ACC112 (cell line): ENCODE measurements at regions not wholly inside any gene's neighbourhood (a gene's known extent, or its start where the extent isn't known, plus 50 kb on each side); places are given as distances from the start of the nearest gene placed in this dataset.

ENCODE experiments used
- H2AFZ ChIP-seq: fragments of 200-600 bp; sonication (generic); one replicate; pipeline ENCODE4 v1.6.0; 2017; ENCODE audit warnings: antibody characterized with exemption, low read length; ENCODE audit not compliant: unreplicated experiment
- H3K27ac ChIP-seq: fragments of 200-600 bp; sonication (generic); 2 replicates; pipeline ENCODE4 v1.5.1; 2014; ENCODE audit warnings: low read depth, mild to moderate bottlenecking, antibody characterized with exemption, low read length, moderate library complexity
- H3K27me3 ChIP-seq: fragments of 200-600 bp; sonication (generic); 2 replicates; pipeline ENCODE4 v1.6.1; 2014; ENCODE audit warnings: mild to moderate bottlenecking, antibody characterized with exemption, low read length, moderate library complexity, mixed read lengths; ENCODE audit not compliant: insufficient read depth
- H3K36me3 ChIP-seq: fragments of 200-600 bp; sonication (generic); 2 replicates; pipeline ENCODE4 v1.6.1; 2016; ENCODE audit warnings: mild to moderate bottlenecking, antibody characterized with exemption, low read length, moderate library complexity, mixed read lengths; ENCODE audit not compliant: insufficient read depth
- H3K4me1 ChIP-seq: fragments of 200-600 bp; sonication (generic); one replicate; pipeline ENCODE4 v1.6.1; 2016; ENCODE audit warnings: low read length, mixed read lengths; ENCODE audit not compliant: insufficient read depth, unreplicated experiment, control insufficient read depth
- H3K4me3 ChIP-seq: fragments of 200-600 bp; sonication (generic); 2 replicates; pipeline ENCODE4 v1.5.1; 2014; ENCODE audit warnings: mild to moderate bottlenecking, low read depth, low read length
- H3K79me2 ChIP-seq: fragments of 200-600 bp; sonication (generic); one replicate; pipeline ENCODE4 v1.6.0; 2016; ENCODE audit warnings: low read length; ENCODE audit not compliant: control insufficient read depth, unreplicated experiment, insufficient read depth

- H3K36me3 ChIP-seq = no peaks in the 10 kb centered on the region
- H3K27ac ChIP-seq = no peak overlapping the region
- H3K4me3 ChIP-seq = no peak overlapping the region
- no peaks in the 10 kb centered on the region for H3K4me1 ChIP-seq
- H2AFZ ChIP-seq = no peak overlapping the region
- H3K79me2 ChIP-seq = no peaks in the 10 kb centered on the region
- peaks cover 6% of the 10 kb centered on the region for H3K27me3 ChIP-seq
Measured at GRCh38 chr7:22008087-22008486, 62.4 kb upstream of the CDCA7L start.

GRCh38 chr7:22005151-22005550 lies 59.5 kb upstream of the CDCA7L start:
- no peaks in the 10 kb centered on the region for H3K36me3 ChIP-seq
- H3K4me3 ChIP-seq = no peak overlapping the region
- H3K27me3 ChIP-seq = 0 out of 2 replicates have a peak, but pooled peaks cover 6% of the 10 kb centered on the region
- no peak overlapping the region for H2AFZ ChIP-seq
- H3K27ac ChIP-seq = no peak overlapping the region
- H3K79me2 ChIP-seq = no peaks in the 10 kb centered on the region
- peaks cover 5% of the 10 kb centered on the region for H3K4me1 ChIP-seq

- Histone ChIP-seq H3K27ac (no peak overlapping the region), H2AFZ (no peak overlapping the region), H3K79me2 (no peaks in the 10 kb centered on the region), H3K4me1 (peaks cover 5% of the 10 kb centered on the region), H3K36me3 (no peaks in the 10 kb centered on the region), H3K4me3 (no peak overlapping the region), H3K27me3 (no peaks in the 10 kb centered on the region)
Measured at GRCh38 chr7:22002726-22003125, 57.0 kb upstream of the CDCA7L start.

DNA sequence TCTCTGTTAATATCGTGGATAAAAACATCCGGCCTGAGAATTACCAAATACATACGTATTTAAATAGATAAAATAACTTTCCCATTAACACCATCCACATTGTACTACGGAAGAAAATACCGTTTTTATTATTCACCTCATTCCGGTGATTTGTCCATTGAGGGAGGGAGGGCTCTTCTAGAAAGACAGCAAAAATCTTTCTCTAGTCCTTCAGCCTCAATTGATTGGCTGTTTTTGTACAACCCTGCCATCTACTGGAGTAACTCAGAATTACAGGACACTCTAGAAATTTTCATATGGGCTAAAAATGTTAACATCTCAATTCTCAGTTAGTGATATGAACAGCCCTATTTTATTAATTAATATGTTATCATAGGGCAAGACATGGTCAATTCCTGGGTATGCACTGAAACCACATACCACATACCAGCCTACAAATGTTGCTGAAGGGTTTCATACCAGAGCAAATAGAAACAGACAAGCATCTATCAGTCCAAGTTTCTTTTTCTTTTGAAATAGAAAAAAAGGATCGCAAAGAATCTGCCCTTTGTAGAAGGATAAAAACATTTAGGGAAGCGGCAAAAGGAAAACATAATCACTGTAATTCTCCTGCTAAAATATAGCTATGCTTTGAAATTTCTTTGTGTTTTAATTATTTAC lies 55.8 kb upstream of the CDCA7L start:
- Histone ChIP-seq H3K4me3 (peak overlapping the region; percentile 50), H3K4me1 (peaks cover 12% of the 10 kb centered on the region), H3K36me3 (no peaks in the 10 kb centered on the region), H2AFZ (peak overlapping the region; percentile 90), H3K27me3 (no peaks in the 10 kb centered on the region), H3K27ac (0 out of 2 replicates have a peak overlapping the region, but pooled peaks have one; percentile 19), H3K79me2 (no peaks in the 10 kb centered on the region)

GRCh38 chr7:21999896-22000295 lies 54.2 kb upstream of the CDCA7L start:
- H3K36me3 ChIP-seq = no peaks in the 10 kb centered on the region
- peaks cover 19% of the 10 kb centered on the region for H3K4me1 ChIP-seq
- no peak overlapping the region for H3K27ac ChIP-seq
- H3K79me2 ChIP-seq = no peaks in the 10 kb centered on the region
- no peak overlapping the region for H3K4me3 ChIP-seq
- H3K27me3 ChIP-seq = no peaks in the 10 kb centered on the region
- no peak overlapping the region for H2AFZ ChIP-seq

- H2AFZ ChIP-seq = peak overlapping the region; percentile 90
- H3K4me3 ChIP-seq = no peak overlapping the region
- no peaks in the 10 kb centered on the region for H3K27me3 ChIP-seq
- H3K79me2 ChIP-seq = no peaks in the 10 kb centered on the region
- H3K36me3 ChIP-seq = no peaks in the 10 kb centered on the region
- peaks cover 19% of the 10 kb centered on the region for H3K4me1 ChIP-seq
- peak overlapping the region; percentile 20; the same call in 1 of the 2 replicates for H3K27ac ChIP-seq
Measured at GRCh38 chr7:21996641-21997040, 50.9 kb upstream of the CDCA7L start.
